ENCODE measurements at regions not wholly inside any gene's neighbourhood (a gene's known extent, or its start where the extent isn't known, plus 50 kb on each side); places are given as distances from the start of the nearest gene placed in this dataset.

DNA sequence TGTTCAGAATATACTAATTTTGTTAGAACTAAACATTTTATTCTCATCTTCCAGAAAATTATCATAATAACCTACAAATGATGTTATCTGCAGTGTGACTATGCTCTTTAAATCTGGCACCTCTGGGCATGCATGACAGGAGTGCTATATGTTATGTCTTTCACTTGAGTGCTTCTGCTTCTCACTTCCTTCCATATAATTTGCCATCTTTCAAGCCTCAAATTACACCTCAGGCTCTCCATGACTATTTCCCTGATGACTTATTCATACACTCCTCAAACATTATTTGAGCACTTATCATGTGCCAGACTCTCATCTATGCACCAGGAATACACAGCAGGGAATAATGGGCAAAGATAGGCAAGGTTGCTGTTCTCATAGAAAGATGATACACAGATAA, 219.3 kb upstream of the POU2AF2 start:
- H3K4me3 ChIP-seq, result no peak overlapping the region
- no peak for ATAC-seq
- H3K9me3 ChIP-seq, result peaks cover 9% of the 10 kb centered on the region
- no peaks in the 10 kb centered on the region for H3K36me3 ChIP-seq (ENCODE audit: low read depth)
- no peak for DNase-seq
- H3K4me1 ChIP-seq (ENCODE audit: low read depth), result no peaks in the 10 kb centered on the region
- TF ChIP-seq, protein P1, sequence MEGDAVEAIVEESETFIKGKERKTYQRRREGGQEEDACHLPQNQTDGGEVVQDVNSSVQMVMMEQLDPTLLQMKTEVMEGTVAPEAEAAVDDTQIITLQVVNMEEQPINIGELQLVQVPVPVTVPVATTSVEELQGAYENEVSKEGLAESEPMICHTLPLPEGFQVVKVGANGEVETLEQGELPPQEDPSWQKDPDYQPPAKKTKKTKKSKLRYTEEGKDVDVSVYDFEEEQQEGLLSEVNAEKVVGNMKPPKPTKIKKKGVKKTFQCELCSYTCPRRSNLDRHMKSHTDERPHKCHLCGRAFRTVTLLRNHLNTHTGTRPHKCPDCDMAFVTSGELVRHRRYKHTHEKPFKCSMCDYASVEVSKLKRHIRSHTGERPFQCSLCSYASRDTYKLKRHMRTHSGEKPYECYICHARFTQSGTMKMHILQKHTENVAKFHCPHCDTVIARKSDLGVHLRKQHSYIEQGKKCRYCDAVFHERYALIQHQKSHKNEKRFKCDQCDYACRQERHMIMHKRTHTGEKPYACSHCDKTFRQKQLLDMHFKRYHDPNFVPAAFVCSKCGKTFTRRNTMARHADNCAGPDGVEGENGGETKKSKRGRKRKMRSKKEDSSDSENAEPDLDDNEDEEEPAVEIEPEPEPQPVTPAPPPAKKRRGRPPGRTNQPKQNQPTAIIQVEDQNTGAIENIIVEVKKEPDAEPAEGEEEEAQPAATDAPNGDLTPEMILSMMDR (IDR thresholded peaks at IDR 0.05), result no peak
- intact Hi-C loops (cut with DNase I, micrococcal nuclease), result no loop called here

- TF ChIP-seq, protein P1 (IDR thresholded peaks at IDR 0.05), result no peak
- intact Hi-C loops (cut with DNase I, micrococcal nuclease), result no loop called here
- Histone ChIP-seq H3K4me1 (ENCODE audit: low read depth) (no peaks in the 10 kb centered on the region), H3K9me3 (no peaks in the 10 kb centered on the region), H3K4me3 (no peak overlapping the region), H3K36me3 (ENCODE audit: low read depth) (no peaks in the 10 kb centered on the region)
- DNase-seq (no peak), ATAC-seq (no peak)
Measured at GRCh38 chr11:111021131-111021530, 224.4 kb upstream of the POU2AF2 start.

DNA sequence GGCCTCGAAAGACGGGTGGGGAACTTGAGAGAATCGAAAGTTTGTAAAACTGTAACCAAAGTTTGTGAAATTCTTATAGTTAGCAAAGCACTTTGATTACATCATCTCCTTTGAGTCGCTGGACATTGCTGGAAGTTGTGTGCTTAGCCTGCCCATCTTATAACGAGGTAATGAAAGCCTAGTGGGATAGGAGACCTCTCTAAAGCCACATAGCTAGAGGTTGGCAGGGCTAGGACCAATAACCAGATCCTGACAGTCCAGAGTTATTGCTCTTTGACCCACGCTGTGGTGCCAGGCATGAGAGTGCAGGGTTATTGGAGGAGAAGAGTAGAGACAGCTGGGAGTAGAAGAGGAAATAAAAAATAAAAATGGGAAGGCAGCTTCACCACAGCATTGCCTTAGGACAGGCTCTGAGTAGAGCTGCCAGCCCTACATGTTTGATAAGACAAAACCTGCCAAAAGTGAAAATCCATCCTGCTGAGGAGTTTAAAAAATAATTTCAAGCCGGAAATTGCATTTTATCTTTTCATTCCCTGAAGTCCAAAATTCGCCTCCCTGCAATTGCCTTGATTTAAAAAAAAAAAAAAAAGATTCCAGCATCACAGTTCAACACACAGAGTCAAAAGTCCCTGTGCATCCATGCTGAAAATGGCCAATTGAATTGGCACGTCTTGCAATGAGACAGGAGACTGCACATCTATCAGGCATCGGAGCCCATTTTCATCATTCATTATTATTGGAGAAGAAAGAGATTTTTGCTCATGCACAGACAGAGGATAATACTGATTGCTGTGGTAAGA, 225.5 kb upstream of the POU2AF2 start:
- ATAC-seq, result peak; percentile 44
- H3K36me3 ChIP-seq (ENCODE audit: low read depth), result no peaks in the 10 kb centered on the region
- H3K4me3 ChIP-seq, result no peak overlapping the region
- TF ChIP-seq, protein P1 (IDR thresholded peaks at IDR 0.05), result no peak
- no peaks in the 10 kb centered on the region for H3K9me3 ChIP-seq
- DNase-seq, result no peak
- intact Hi-C loops (cut with DNase I, micrococcal nuclease), result no loop called here
- no peaks in the 10 kb centered on the region for H3K4me1 ChIP-seq (ENCODE audit: low read depth)

DNA sequence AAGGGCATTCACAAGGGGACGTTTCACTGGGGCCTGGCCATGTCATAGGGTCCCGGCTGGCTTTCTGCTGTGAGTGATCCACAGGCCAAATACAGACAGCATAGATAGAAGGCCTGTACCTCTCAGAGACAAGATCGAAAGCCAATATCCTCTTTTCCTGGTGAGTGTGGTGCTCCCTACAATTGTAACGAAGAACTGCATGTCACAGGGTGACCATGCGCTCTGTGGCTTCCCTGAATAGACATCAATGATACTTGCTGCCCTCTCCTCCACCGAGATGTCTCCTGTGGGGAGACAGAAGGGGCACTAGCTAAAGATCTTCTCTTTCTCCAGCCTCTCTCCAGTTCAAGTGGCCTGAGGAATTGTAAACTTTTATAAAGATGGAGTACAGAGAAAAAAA, 226.1 kb upstream of the POU2AF2 start:
- ATAC-seq (no peak), DNase-seq (peak in 1 of 3 donors; percentile 13)
- Histone ChIP-seq H3K36me3 (ENCODE audit: low read depth) (no peaks in the 10 kb centered on the region), H3K9me3 (no peaks in the 10 kb centered on the region), H3K4me3 (no peak overlapping the region), H3K4me1 (ENCODE audit: low read depth) (no peaks in the 10 kb centered on the region)
- TF ChIP-seq, protein P1 (IDR thresholded peaks at IDR 0.05), result no peak
- intact Hi-C loops (cut with DNase I, micrococcal nuclease), result no loop called here

GRCh38 chr11:111018566-111018965, 227.0 kb upstream of the POU2AF2 start:
- intact Hi-C loops (cut with DNase I, micrococcal nuclease), result no loop called here
- Histone ChIP-seq H3K9me3 (no peaks in the 10 kb centered on the region), H3K4me1 (ENCODE audit: low read depth) (no peaks in the 10 kb centered on the region), H3K36me3 (ENCODE audit: low read depth) (no peaks in the 10 kb centered on the region), H3K4me3 (no peak overlapping the region)
- ATAC-seq (no peak), DNase-seq (no peak)
- TF ChIP-seq, protein P1 (IDR thresholded peaks at IDR 0.05), result no peak
